GM12878 (cell line): ENCODE measurements at regions not wholly inside any gene's neighbourhood (a gene's known extent, or its start where the extent isn't known, plus 50 kb on each side); places are given as distances from the start of the nearest gene placed in this dataset.

Experiments
- BCL11A ChIP-seq: IDR thresholded peaks from 2 replicates; pipeline ENCODE4 v1.6.1; 2011; ENCODE audit warnings: low read depth, low read length
- CHD4 ChIP-seq: fragments of 200-600 bp; sonication (generic); IDR thresholded peaks from 2 replicates; pipeline ENCODE4 v1.6.1; 2016; ENCODE audit warnings: mild to moderate bottlenecking
- EZH2 ChIP-seq: IDR thresholded peaks from 2 replicates; pipeline ENCODE4 v1.6.1; 2012; ENCODE audit warnings: low read depth, mild to moderate bottlenecking, control low read depth, inconsistent platforms, low read length, borderline replicate concordance; ENCODE audit not compliant: control insufficient read depth
- GABPA ChIP-seq: IDR thresholded peaks from 2 replicates; pipeline ENCODE4 v1.6.1; 2014; ENCODE audit warnings: antibody characterized with exemption, low read depth, mild to moderate bottlenecking, inconsistent platforms
- JUNB ChIP-seq: IDR thresholded peaks from 2 replicates; pipeline ENCODE4 v1.6.1; 2016; ENCODE audit warnings: antibody characterized with exemption, mild to moderate bottlenecking
- MEF2A ChIP-seq: IDR thresholded peaks from 2 replicates; pipeline ENCODE4 v1.6.1; 2011; ENCODE audit warnings: low read depth, mild to moderate bottlenecking, low read length, moderate library complexity; ENCODE audit not compliant: insufficient read depth
- MYC ChIP-seq: IDR thresholded peaks from 2 replicates; pipeline ENCODE4 v1.6.1; 2011; ENCODE audit warnings: mild to moderate bottlenecking, low read length, moderate library complexity, inconsistent platforms; ENCODE audit not compliant: insufficient read depth, insufficient replicate concordance, insufficient read length, severe bottlenecking
- NFIC ChIP-seq: IDR thresholded peaks from 2 replicates; pipeline ENCODE4 v1.6.1; 2012; ENCODE audit warnings: low read depth, mild to moderate bottlenecking, inconsistent platforms, low read length, moderate library complexity
- POLR2A ChIP-seq: IDR thresholded peaks from 2 replicates; pipeline ENCODE4 v1.6.1; 2011; ENCODE audit warnings: low read depth, mild to moderate bottlenecking, low read length
- SIN3A ChIP-seq: IDR thresholded peaks from 2 replicates; pipeline ENCODE4 v1.6.1; 2012; ENCODE audit warnings: low read depth, low read length, improper control_type of control experiment
- TCF7 ChIP-seq: IDR thresholded peaks from 2 replicates; pipeline ENCODE4 v1.6.1; 2014; ENCODE audit warnings: antibody characterized with exemption, borderline replicate concordance
- TF ChIP-seq, protein P1 (sequence below), 3 experiments: IDR thresholded peaks in 2 of 3; conservative IDR thresholded peaks in 1 of 3; 2 replicates each; pipeline ENCODE4 v1.5.1; 2011; ENCODE audit warnings: low read depth in 3 of 3, low read length in 3 of 3, mild to moderate bottlenecking in 3 of 3, control low read depth in 2 of 3, moderate library complexity in 2 of 3, inconsistent platforms in 1 of 3, mixed read lengths in 1 of 3; ENCODE audit not compliant: control insufficient read depth in 2 of 3, insufficient read depth in 1 of 3; ENCODE audit errors: extremely low read depth in 1 of 3
- TF ChIP-seq, protein P2 (sequence below): IDR thresholded peaks from 2 replicates; pipeline ENCODE4 v1.6.1; 2012; ENCODE audit warnings: low read length, inconsistent platforms

DNA sequence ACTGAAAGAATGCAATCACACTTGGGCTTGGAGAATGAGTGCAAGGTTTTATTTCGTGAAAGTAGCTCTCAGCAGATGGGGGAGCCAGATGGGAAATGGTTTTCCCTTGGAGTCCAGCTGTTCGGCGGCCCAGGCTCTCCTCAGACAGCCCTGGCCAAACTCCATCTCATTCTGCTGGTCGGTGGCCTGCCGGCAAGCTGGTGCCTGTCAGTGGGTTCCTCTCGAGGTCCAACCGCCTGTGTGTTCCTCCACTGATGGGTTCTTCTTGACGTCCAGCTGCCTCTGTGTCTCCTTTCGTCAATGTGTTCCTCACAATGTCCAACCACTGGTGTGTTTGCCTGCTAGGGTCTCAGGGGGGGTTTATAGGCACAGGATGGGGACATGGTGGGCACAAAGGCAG lies 80.3 kb downstream of the POU3F4 start:
- no peak for TF ChIP-seq TCF7
- TF ChIP-seq EZH2: no peak
- TF ChIP-seq POLR2A: no peak
- TF ChIP-seq, protein P1, sequence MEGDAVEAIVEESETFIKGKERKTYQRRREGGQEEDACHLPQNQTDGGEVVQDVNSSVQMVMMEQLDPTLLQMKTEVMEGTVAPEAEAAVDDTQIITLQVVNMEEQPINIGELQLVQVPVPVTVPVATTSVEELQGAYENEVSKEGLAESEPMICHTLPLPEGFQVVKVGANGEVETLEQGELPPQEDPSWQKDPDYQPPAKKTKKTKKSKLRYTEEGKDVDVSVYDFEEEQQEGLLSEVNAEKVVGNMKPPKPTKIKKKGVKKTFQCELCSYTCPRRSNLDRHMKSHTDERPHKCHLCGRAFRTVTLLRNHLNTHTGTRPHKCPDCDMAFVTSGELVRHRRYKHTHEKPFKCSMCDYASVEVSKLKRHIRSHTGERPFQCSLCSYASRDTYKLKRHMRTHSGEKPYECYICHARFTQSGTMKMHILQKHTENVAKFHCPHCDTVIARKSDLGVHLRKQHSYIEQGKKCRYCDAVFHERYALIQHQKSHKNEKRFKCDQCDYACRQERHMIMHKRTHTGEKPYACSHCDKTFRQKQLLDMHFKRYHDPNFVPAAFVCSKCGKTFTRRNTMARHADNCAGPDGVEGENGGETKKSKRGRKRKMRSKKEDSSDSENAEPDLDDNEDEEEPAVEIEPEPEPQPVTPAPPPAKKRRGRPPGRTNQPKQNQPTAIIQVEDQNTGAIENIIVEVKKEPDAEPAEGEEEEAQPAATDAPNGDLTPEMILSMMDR (IDR thresholded peaks at IDR 0.05 in 2 of 3, conservative IDR thresholded peaks at IDR 0.05 in 1 of 3; ENCODE audit: control insufficient read depth in 2 of 3, extremely low read depth in 1 of 3, insufficient read depth in 1 of 3, low read depth in 3 of 3, low read length in 3 of 3): no peak
- no peak for TF ChIP-seq JUNB
- TF ChIP-seq SIN3A: no peak
- no peak for TF ChIP-seq GABPA
- no peak for TF ChIP-seq NFIC
- TF ChIP-seq, protein P2, sequence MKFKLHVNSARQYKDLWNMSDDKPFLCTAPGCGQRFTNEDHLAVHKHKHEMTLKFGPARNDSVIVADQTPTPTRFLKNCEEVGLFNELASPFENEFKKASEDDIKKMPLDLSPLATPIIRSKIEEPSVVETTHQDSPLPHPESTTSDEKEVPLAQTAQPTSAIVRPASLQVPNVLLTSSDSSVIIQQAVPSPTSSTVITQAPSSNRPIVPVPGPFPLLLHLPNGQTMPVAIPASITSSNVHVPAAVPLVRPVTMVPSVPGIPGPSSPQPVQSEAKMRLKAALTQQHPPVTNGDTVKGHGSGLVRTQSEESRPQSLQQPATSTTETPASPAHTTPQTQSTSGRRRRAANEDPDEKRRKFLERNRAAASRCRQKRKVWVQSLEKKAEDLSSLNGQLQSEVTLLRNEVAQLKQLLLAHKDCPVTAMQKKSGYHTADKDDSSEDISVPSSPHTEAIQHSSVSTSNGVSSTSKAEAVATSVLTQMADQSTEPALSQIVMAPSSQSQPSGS: no peak
- no peak for TF ChIP-seq MEF2A
- no peak for TF ChIP-seq BCL11A
- TF ChIP-seq MYC: no peak
- no peak for TF ChIP-seq CHD4
